Psoas muscle (tissue), 7 donors: ENCODE measurements at regions not wholly inside any gene's neighbourhood (a gene's known extent, or its start where the extent isn't known, plus 50 kb on each side); places are given as distances from the start of the nearest gene placed in this dataset.

Experiments
- ATAC-seq, 4 donors: fragments of 200-7000 bp; cut with Tn5 transposase; one replicate each; pipeline ENCODE4 v1.9.1; 2020; ENCODE audit warnings: moderate library complexity in 3 of 4, mild to moderate bottlenecking in 2 of 4
- DNase-seq, 2 donors: peaks; one replicate each; pipeline ENCODE4 v3.0.0-alpha.2; 2020
- H3K27ac ChIP-seq: fragments of 200-600 bp; one replicate; pipeline ENCODE4 v1.8.0; 2022
- H3K27me3 ChIP-seq, 3 donors: fragments of 200-600 bp in 1 of 3; one replicate each; pipeline versions ENCODE4 v1.6.1 to v1.8.0; 2013 to 2022; ENCODE audit warnings: low read length in 2 of 3, mild to moderate bottlenecking in 2 of 3, moderate library complexity in 1 of 3; ENCODE audit not compliant: insufficient read depth in 3 of 3
- H3K36me3 ChIP-seq, 2 donors: fragments of 200-600 bp in 1 of 2; one replicate each; pipeline versions ENCODE4 v1.6.1 to v1.8.0; 2013 to 2022; ENCODE audit warnings: low read depth in 1 of 2, mild to moderate bottlenecking in 1 of 2, moderate library complexity in 1 of 2; ENCODE audit not compliant: insufficient read depth in 1 of 2
- H3K4me1 ChIP-seq: fragments of 200-600 bp; one replicate; pipeline ENCODE4 v1.8.0; 2022
- H3K4me3 ChIP-seq: fragments of 200-600 bp; one replicate; pipeline ENCODE4 v1.8.0; 2022; ENCODE audit warnings: mild to moderate bottlenecking
- H3K9me3 ChIP-seq: fragments of 200-600 bp; one replicate; pipeline ENCODE4 v1.8.0; 2022
- CTCF ChIP-seq: fragments of 200-600 bp; IDR thresholded peaks from one replicate; pipeline ENCODE4 v1.8.0; 2022; ENCODE audit warnings: antibody characterized with exemption
- WGBS, 3 donors: extraction: QIAGEN DNeasy Blood & Tissue Kit; methylation state at CpG; one replicate each; pipeline versions ENCODE4 v1.1.6 to v1.1.7; 2013; 5-methylcytosine and 5-hydroxymethylcytosine counted together
- intact Hi-C, 2 donors: fragments of 100-400 bp; cut with DNase I; formaldehyde crosslinking; loops; one replicate each; pipeline versions ENCODE4 v1.11.0 to v1.14.2; 2022
- donor health status: healthy with polysubstance abuse.
- donor health status: DM: no; HTN: no; CAD: no; lungs with moderate emphysema.
- donor health status: Bipolar disorder and iron deficiency.
- donor health status: healthy.
- donor health status: DM: yes; HTN: yes; CAD: no.
- donor health status: DM: no; HTN: no; CAD: no.
- donor health status: DM: yes; HTN: yes; CAD: no.

GRCh38 chr1:163571950-163572349, 250.2 kb downstream of the NUF2 start:
- H3K9me3 ChIP-seq, result no peaks in the 10 kb centered on the region
- intact Hi-C loops, result no loop called here
- no peak for TF ChIP-seq CTCF

GRCh38 chr1:163574119-163574518, 252.4 kb downstream of the NUF2 start:
- 70 to 82% (median 79%) methylated on average over 6 of the region's 6 CpGs for WGBS, 3 donors
- DNase-seq (no peak), ATAC-seq (no peak)
- Histone ChIP-seq H3K36me3 (no peaks in the 10 kb centered on the region), H3K27me3 (no peaks in the 10 kb centered on the region), H3K4me3 (no peak overlapping the region), H3K4me1 (no peaks in the 10 kb centered on the region), H3K27ac (no peak overlapping the region), H3K9me3 (no peaks in the 10 kb centered on the region)
- intact Hi-C loops, result no loop called here
- TF ChIP-seq CTCF, result no peak

More at GRCh38 chr1:163571950-163572349, 250.2 kb downstream of the NUF2 start:
- no peaks in the 10 kb centered on the region for H3K4me1 ChIP-seq
- ATAC-seq, result no peak
- no peaks in the 10 kb centered on the region for H3K36me3 ChIP-seq
- no peaks in the 10 kb centered on the region for H3K27me3 ChIP-seq
- no peak overlapping the region for H3K27ac ChIP-seq
- WGBS, 3 donors, result 79 to 87% (median 82%) methylated on average over 4 of the region's 4 CpGs
- DNase-seq, result no peak
- H3K4me3 ChIP-seq, result no peak overlapping the region

DNA sequence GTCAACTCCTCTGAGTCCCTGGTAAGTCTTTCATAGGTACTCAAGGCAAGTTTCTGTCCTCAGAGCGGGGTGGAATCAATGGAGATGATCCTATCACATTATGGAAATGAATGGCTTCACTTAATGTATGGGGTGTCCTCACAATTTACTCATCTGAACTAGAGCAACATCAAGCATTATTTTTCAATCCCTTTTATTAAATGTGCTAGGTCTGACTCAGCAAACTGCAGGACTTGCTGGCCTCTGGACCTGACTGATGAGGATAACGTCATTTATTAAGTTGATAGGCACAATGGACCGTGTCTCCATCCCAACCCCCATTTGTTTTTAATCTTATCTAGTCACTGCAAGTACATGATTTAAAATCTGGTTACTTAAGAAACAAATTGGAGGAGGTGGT, 259.2 kb downstream of the NUF2 start:
- intact Hi-C loops, result no loop called here
- Histone ChIP-seq H3K27ac (no peak overlapping the region), H3K27me3 (no peaks in the 10 kb centered on the region), H3K4me1 (no peaks in the 10 kb centered on the region), H3K9me3 (no peaks in the 10 kb centered on the region), H3K36me3 (no peaks in the 10 kb centered on the region), H3K4me3 (no peak overlapping the region)
- no peak for TF ChIP-seq CTCF
- DNase-seq (no peak), ATAC-seq (no peak)
- WGBS, 3 donors, result 49 to 60% (median 58%) methylated on average over 3 of the region's 3 CpGs

GRCh38 chr1:163583661-163584181, 262.0 kb downstream of the NUF2 start:
- ATAC-seq, result no peak
- H3K27me3 ChIP-seq, result no peaks in the 10 kb centered on the region
- H3K4me3 ChIP-seq, result no peak overlapping the region
- intact Hi-C loops, result no loop called here
- no peak for DNase-seq
- WGBS, 3 donors, result 39 to 58% (median 43%) methylated on average over 4 of the region's 4 CpGs
- no peaks in the 10 kb centered on the region for H3K9me3 ChIP-seq
- no peaks in the 10 kb centered on the region for H3K36me3 ChIP-seq
- no peaks in the 10 kb centered on the region for H3K4me1 ChIP-seq
- H3K27ac ChIP-seq, result no peak overlapping the region
- TF ChIP-seq CTCF, result no peak

DNA sequence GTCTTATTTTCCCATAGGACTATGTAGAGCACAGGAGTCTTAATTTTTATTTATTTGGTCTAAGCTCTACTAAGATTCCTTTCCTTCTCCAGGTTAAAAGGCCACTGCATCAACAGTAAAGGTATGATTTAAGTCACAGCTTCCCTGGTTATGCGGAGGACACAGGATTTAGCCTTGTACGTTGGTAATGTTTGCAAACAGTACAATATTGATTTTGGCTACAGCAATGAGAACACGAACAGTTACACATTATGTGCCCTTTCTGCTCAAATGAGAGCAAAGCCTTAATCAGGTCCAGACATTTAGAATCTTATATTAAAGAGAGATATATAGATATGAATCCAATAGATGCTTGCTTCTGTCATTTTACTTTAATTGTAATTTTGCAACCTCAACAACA, 264.0 kb downstream of the NUF2 start:
- Histone ChIP-seq H3K4me1 (no peaks in the 10 kb centered on the region), H3K36me3 (no peaks in the 10 kb centered on the region), H3K27ac (no peak overlapping the region), H3K27me3 (no peaks in the 10 kb centered on the region), H3K9me3 (no peaks in the 10 kb centered on the region), H3K4me3 (no peak overlapping the region)
- DNase-seq (no peak), ATAC-seq (no peak)
- 67 to 77% (median 68%) methylated on average over 3 of the region's 3 CpGs for WGBS, 3 donors
- no peak for TF ChIP-seq CTCF
- intact Hi-C loops, result no loop called here
